Lung (tissue), 11 donors: ENCODE measurements at regions not wholly inside any gene's neighbourhood (a gene's known extent, or its start where the extent isn't known, plus 50 kb on each side); places are given as distances from the start of the nearest gene placed in this dataset.

ENCODE experiments used
- ATAC-seq: fragments of 200-7000 bp; cut with Tn5 transposase; one replicate; pipeline ENCODE4 v1.9.1; 2020; ENCODE audit warnings: moderate number of reproducible peaks; ENCODE audit not compliant: insufficient read depth, low FRiP score
- DNase-seq, 3 donors: peaks; one replicate each; pipeline ENCODE4 v3.0.0-alpha.2; 2013 to 2017
- H3K27ac ChIP-seq, 2 donors: one replicate each; pipeline ENCODE4 v1.5.1; 2013; ENCODE audit warnings: mild to moderate bottlenecking in 2 of 2, moderate library complexity in 2 of 2, control low read depth in 1 of 2, inconsistent platforms in 1 of 2, low read depth in 1 of 2, low read length in 1 of 2
- H3K27me3 ChIP-seq, 3 donors: one replicate each; pipeline ENCODE4 v1.5.1; 2013; ENCODE audit warnings: low read length in 2 of 3; ENCODE audit not compliant: control insufficient read depth in 3 of 3, insufficient read depth in 3 of 3
- H3K36me3 ChIP-seq, 4 donors: one replicate each; pipeline ENCODE4 v1.5.1; 2013; ENCODE audit warnings: low read length in 4 of 4, mild to moderate bottlenecking in 1 of 4, moderate library complexity in 1 of 4; ENCODE audit not compliant: control insufficient read depth in 4 of 4, insufficient read depth in 4 of 4
- H3K4me1 ChIP-seq, 5 donors: one replicate each; pipeline ENCODE4 v1.5.1; 2013; ENCODE audit warnings: low read length in 5 of 5, mild to moderate bottlenecking in 2 of 5, moderate library complexity in 1 of 5; ENCODE audit not compliant: control insufficient read depth in 5 of 5, insufficient read depth in 5 of 5
- H3K4me3 ChIP-seq: one replicate; pipeline ENCODE4 v1.5.1; 2013; ENCODE audit warnings: mild to moderate bottlenecking, control low read depth, moderate library complexity
- H3K9ac ChIP-seq, 2 donors: one replicate each; pipeline ENCODE4 v1.5.1; 2013; ENCODE audit warnings: low read length in 2 of 2, control low read depth in 1 of 2; ENCODE audit not compliant: insufficient read depth in 1 of 2
- H3K9me3 ChIP-seq, 4 donors: one replicate each; pipeline ENCODE4 v1.5.1; 2013; ENCODE audit warnings: low read length in 3 of 4, mild to moderate bottlenecking in 1 of 4, moderate library complexity in 1 of 4; ENCODE audit not compliant: control insufficient read depth in 4 of 4, insufficient read depth in 3 of 4
- WGBS, 2 donors: extraction: QIAGEN DNeasy Blood & Tissue Kit; methylation state at CpG; one replicate each; pipeline ENCODE4 v1.1.7; 2013; 5-methylcytosine and 5-hydroxymethylcytosine counted together
- TF ChIP-seq, protein P1 (sequence below): IDR thresholded peaks from 2 replicates; pipeline ENCODE4 v1.5.1; 2012; ENCODE audit warnings: mild to moderate bottlenecking; ENCODE audit errors: control extremely low read depth, extremely low read depth
- donor health status: control.
- donor health status: control.
- donor health status: Bipolar disorder and iron deficiency.
- donor health status: healthy.
- donor health status: DM: yes; HTN: yes; CAD: no.

DNA sequence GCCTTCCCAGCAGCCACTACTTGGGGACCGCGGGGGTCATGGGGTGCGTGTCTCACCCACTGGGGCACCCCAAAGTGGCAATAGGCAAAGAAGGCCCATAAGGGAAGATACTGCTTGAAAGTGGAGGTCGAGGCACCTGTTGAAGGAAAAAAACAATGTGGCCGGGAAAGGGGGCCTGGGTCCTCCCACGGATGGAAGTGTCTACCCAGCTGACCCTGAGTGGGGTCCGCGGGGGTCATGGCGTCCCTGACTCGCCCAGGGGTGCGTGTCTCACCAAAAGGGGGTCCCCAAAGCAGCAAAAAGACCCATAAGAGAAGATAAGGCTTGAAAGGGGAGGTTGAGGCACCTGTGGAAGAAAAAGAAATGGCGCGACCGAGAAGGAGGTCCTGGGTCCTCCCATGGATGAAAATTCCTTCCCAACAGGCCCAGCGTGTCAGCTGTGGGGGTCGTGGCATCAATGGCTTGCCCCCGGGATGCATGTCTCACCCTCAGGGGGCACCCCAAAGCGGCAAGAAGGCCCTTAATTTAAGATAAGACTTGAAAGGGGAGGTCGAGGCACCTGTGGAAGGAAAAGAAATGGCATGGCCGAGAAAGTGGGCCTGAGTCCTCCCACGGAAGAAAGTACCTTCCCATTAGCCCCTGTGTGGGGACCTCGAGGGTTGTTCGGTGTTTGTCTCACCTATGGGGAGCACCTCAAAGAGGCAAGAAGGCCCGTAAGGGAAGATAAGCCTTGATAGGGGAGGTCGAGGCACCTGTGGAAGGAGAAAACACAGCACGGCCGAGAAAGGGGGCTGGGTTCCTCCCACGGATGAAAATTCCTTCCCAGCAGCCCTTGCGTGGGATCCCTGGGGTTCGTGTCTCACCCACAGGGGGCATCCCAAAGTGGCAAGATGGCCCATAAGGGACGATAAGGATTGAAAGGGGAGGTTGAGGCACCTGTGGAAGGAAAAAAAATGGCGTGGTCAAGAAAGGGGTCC is 266.0 kb downstream of the ALG10 start:
- 75% methylated on average over 32 of the region's 32 CpGs for WGBS, 2 donors
- Histone ChIP-seq H3K27ac (no peak overlapping the region), H3K9me3 (peaks cover 0 to 35% (median 19%) of the 10 kb centered on the region in 4 donors), H3K36me3 (no peaks in the 10 kb centered on the region), H3K27me3 (no peaks in the 10 kb centered on the region), H3K4me1 (no peaks in the 10 kb centered on the region), H3K9ac (no peak overlapping the region), H3K4me3 (no peak overlapping the region)
- DNase-seq (no peak), ATAC-seq (no peak)
- TF ChIP-seq, protein P1, sequence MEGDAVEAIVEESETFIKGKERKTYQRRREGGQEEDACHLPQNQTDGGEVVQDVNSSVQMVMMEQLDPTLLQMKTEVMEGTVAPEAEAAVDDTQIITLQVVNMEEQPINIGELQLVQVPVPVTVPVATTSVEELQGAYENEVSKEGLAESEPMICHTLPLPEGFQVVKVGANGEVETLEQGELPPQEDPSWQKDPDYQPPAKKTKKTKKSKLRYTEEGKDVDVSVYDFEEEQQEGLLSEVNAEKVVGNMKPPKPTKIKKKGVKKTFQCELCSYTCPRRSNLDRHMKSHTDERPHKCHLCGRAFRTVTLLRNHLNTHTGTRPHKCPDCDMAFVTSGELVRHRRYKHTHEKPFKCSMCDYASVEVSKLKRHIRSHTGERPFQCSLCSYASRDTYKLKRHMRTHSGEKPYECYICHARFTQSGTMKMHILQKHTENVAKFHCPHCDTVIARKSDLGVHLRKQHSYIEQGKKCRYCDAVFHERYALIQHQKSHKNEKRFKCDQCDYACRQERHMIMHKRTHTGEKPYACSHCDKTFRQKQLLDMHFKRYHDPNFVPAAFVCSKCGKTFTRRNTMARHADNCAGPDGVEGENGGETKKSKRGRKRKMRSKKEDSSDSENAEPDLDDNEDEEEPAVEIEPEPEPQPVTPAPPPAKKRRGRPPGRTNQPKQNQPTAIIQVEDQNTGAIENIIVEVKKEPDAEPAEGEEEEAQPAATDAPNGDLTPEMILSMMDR = no peak

DNA sequence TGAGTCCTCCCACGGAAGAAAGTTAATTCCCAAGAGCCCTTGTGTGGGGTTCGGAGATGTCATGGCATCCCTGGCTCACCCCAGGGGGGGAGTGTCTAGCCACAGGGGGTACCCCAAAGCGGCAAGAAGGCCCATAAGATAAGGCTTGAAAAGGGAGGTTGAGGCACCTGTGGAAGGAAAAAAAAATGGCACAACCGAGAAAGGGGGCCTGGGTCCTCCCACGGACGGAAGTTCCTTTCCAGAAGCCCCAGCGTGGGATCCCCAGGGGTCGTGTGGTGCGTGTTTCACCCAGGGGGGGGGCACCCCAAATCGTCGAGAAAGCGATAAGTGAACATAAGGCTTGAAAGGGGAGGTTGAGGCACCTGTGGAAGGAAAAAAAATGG is 266.7 kb downstream of the ALG10 start:
- DNase-seq = no peak
- no peak for ATAC-seq
- no peaks in the 10 kb centered on the region for H3K4me1 ChIP-seq
- no peak overlapping the region for H3K4me3 ChIP-seq
- WGBS, 2 donors = 71 to 76% methylated on average over 12 of the region's 12 CpGs
- peaks cover 0 to 37% (median 16%) of the 10 kb centered on the region in 4 donors for H3K9me3 ChIP-seq
- no peaks in the 10 kb centered on the region for H3K36me3 ChIP-seq
- TF ChIP-seq, protein P1 = no peak
- no peak overlapping the region for H3K27ac ChIP-seq
- H3K27me3 ChIP-seq = no peaks in the 10 kb centered on the region
- no peak overlapping the region for H3K9ac ChIP-seq

- Histone ChIP-seq H3K4me1 (no peaks in the 10 kb centered on the region), H3K36me3 (no peaks in the 10 kb centered on the region), H3K9me3 (peaks cover 0 to 42% (median 12%) of the 10 kb centered on the region in 4 donors), H3K4me3 (no peak overlapping the region), H3K27me3 (no peaks in the 10 kb centered on the region), H3K9ac (no peak overlapping the region), H3K27ac (no peak overlapping the region)
- ATAC-seq = no peak
- DNase-seq = no peak
- TF ChIP-seq, protein P1 = no peak
- WGBS, 2 donors = 69 to 75% methylated on average over 49 of the region's 49 CpGs
Measured at GRCh38 chr12:34289431-34290380, 267.4 kb downstream of the ALG10 start.
